Stimulated activated CD4-positive, alpha-beta T cell treated with anti-CD3 and anti-CD28 coated beads, Interleukin-2, amount 100 ng/mL, for 4 hours (primary cell): ENCODE measurements at regions not wholly inside any gene's neighbourhood (a gene's known extent, or its start where the extent isn't known, plus 50 kb on each side); places are given as distances from the start of the nearest gene placed in this dataset.

Source experiments
- DNase-seq: peaks from one replicate; pipeline ENCODE4 v3.0.0-alpha.2; 2020; ENCODE audit warnings: low read depth

DNA sequence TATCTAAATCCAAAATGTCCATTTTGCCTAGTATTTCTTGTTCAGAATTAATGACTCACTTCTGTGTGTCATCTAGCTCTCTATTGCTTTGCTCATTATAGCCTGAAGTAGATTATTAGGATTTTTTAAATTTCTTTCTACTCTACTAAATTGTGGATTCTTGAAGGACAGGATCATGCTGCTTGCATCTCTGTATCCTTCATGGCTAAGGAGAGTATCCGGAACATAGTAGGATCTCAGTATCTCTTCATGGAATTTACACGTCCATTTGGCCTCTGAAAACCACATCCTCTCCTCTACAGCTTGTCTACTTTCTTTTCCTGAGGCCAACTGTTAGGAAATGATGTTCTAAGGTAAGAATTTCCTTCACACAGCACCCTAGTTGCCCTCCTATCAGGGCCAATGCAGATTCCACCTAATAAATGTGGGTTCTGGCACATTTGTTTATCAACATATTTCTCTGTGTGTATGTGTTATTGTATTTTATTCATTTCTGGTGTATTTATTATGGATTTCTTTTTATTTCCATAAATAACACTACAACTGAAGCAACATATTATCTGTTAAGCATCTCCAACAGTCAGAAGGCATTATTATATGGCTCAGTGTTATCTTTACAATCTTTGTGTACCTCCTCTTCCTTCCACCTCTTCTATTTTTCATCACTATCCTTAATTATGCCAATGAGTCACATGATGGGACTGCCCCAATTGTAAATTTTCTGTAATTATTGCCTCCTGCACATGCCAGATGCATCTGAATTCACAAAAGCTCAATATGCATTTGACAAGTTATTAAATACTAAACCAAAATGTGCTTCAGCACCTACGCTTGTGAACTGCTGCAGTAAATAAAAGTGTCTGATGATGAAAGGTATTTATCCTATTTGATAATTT is 557.8 kb upstream of the TLE4 start:
- DNase-seq = no peak

- DNase-seq = no peak
These were observed 556.7 kb upstream of the TLE4 start for GRCh38 chr9:79014929-79015699.

GRCh38 chr9:79015951-79016350 is 555.8 kb upstream of the TLE4 start:
- no peak for DNase-seq

- DNase-seq = no peak
These were observed 551.5 kb upstream of the TLE4 start for GRCh38 chr9:79020276-79020675.

DNA sequence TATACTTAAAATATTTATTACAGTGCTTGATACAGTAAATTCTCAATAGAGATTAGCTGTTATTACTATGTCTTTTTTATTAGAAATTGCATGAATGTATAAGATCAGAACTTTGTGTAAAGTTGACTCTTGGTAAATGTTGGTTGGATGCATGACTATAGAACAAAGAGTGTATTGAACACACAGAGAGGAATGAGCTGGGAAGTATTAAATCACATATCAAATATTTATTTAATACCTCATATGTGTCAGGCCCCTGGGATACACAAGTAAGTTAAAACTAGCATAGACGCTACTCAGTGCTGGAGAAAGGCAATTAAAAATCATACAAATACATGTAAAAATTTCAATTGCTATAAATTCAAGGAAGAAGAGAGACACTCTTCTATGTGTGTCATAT is 550.7 kb upstream of the TLE4 start:
- no peak for DNase-seq

- no peak for DNase-seq
These were observed 548.6 kb upstream of the TLE4 start for GRCh38 chr9:79023134-79023580.

GRCh38 chr9:79026316-79026715 is 545.4 kb upstream of the TLE4 start:
- DNase-seq = no peak

GRCh38 chr9:79028101-79028500 is 543.7 kb upstream of the TLE4 start:
- no peak for DNase-seq

- DNase-seq = no peak
These were observed 537.2 kb upstream of the TLE4 start for GRCh38 chr9:79034583-79034982.

- DNase-seq = no peak
These were observed 534.4 kb upstream of the TLE4 start for GRCh38 chr9:79037338-79037737.

GRCh38 chr9:79040671-79041070 is 531.1 kb upstream of the TLE4 start:
- DNase-seq = no peak

DNA sequence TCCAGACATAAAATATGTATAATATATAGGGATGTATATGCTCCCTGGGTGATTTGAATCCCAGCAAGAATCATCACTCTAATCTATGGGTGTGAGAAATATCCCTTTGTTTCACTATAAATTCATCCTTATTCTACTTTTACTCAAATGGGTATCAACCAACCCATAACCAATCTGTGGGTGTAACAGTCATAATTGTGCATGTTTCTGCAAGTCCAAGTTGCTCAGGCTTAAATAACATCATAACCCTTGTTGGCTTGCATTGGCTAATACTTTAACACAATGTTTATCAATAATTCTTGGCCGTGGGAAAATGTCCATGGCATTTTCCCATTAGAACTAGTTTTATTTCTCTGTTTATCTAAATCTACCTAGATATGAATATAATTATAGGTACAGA is 530.5 kb upstream of the TLE4 start:
- DNase-seq = no peak

DNA sequence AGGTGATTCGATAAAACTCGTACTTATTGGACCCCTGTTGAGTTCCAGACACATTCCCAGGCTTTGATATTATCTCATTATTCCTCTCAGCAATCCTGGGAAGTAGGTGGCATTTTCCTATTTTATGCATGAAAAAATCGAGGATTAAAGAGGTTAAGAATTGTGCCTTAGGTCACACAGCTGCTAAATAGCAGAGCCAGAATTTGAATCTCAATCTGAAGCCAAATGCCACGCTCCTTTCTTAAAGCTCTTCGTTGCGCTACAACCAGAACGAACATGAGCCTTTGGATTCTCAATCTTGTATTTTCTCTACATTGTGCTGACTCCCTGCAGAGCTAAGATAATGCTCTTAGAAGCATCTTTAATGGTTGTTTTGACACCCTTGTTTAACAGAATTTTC is 527.8 kb upstream of the TLE4 start:
- DNase-seq = no peak

- DNase-seq = no peak
These were observed 525.4 kb upstream of the TLE4 start for GRCh38 chr9:79046401-79046800.

DNA sequence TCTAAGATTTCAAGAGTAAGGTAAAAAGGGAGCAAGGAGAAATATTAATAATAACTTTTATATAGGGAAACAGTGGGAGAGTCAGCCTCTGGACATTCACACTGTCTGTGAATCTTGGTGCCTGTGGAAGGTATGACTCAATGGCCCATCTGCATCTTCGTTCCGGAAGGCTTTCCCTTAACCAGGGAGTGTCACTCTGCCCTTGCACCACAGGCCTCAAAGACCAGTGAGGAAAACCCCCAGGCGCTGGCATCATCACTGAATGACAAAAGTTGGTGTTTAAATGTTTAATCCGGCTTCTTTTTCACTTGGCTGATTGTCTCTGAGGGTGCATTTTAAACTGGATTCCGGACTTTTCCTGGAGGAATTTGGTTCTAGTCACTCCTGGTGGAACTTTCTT is 522.4 kb upstream of the TLE4 start:
- no peak for DNase-seq

- DNase-seq = no peak
These were observed 518.2 kb upstream of the TLE4 start for GRCh38 chr9:79053598-79053997.

DNA sequence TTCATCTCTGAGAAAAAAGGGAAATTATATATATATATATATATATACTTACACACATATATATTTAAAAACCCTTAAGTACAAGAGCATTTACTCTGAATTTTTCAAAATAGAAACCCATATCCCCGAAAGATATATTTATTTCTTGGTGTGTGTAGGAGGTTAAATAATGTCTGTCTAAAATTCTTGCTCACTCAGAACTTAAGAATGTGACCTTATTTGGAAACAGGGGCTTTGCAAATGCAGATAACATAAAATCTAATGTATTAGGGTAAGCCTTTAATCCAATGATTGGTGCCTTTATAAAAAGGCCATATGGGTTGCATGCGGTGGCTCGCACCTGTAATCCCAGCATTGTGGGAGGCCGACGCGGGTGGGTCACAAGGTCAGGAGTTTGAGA is 517.3 kb upstream of the TLE4 start:
- DNase-seq = no peak

- no peak for DNase-seq
These were observed 515.7 kb upstream of the TLE4 start for GRCh38 chr9:79056041-79056440.

DNA sequence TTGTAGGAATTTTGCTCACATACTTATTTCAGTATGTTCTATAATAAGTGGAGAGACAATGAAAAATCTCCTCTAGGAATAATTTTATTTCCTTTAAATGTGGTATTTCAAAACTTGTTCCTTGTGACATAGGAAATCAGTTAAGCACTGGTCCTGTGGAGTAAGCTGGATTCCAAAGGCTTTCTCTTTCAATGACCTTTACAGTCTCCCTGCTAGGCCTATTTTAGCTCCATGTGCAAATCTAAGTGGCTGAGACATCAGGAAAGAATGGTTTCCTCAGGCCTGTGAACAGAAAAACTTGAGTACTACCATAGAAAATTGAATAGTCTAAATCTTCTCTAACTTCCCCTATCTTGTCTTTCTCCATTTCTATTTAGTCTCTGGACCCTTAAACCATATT is 514.2 kb upstream of the TLE4 start:
- DNase-seq = no peak

DNA sequence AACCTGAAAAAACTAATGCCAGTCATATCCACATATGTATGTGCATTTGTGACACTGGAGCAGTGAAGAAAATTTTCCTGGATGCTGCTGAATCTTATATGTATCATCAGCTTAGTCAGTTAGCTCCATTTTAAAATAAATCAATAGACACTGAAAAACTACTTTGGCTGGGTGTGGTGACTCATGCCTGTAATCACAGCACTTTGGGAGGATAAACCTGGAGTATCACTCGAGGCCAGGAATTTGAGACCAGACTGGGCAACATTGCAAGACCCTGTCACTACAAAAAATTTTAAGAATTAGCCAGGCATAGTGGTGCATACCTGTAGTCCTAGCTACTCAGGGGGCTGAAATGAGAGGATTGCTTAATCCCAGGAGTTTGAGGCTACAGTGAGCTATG is 511.0 kb upstream of the TLE4 start:
- DNase-seq = no peak

DNA sequence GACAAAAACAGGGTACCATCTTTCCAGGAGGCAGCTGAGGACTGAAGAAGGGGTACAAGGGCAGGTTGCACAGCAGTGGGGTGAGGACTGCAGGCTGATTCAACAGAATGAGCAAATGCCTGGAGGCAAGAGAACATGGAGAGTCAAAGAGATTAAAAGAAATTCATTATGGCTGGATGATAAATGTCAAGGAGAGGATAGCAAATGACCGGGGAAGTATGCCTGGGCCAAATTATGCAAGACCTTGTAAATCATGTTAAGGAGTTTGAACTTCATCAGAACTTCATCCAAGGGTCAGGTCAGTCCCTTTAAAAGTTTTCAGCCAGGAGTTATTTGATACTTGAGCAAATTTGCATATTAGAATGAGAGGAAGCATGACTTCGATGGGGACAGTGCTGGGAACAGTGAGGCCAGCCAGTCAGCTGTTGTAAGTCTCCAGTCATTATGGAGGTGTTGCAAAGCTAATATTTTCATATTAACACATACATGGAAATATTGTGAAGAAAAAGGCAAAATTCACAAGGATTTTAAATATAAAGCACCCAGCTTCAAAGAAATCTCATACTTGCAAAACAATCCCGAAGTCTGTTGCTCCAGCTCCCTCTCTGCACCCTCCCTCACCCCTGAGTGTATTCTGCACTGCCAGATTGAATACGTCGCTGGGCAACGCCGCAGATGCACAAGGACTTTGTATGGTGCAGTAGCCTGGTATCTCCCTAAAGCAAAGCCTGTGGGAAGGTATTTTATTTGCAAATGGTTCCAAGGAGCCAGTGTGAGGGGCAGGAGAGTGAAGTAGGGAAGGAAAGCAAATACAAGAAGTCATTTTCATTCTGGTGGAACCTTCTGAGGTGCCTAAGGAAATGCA is 509.8 kb upstream of the TLE4 start:
- DNase-seq = no peak

- no peak for DNase-seq
These were observed 498.6 kb upstream of the TLE4 start for GRCh38 chr9:79073201-79073600.
